H1 (cell line): ENCODE measurements at regions not wholly inside any gene's neighbourhood (a gene's known extent, or its start where the extent isn't known, plus 50 kb on each side); places are given as distances from the start of the nearest gene placed in this dataset.

ENCODE experiments used
- CTCF ChIA-PET: fragments of 300-600 bp; sonication (Branson Sonifier 250); formaldehyde crosslinking; loops from one replicate; lab custom pipeline; 2021; ENCODE audit not compliant: partially characterized antibody; lab: Charles Lee
- POLR2A ChIA-PET: fragments of 300-600 bp; sonication (Branson Sonifier 250); formaldehyde crosslinking; loops from one replicate; lab custom pipeline; 2021; ENCODE audit warnings: inconsistent platforms; ENCODE audit not compliant: partially characterized antibody; lab: Charles Lee
- DNase-seq, 2 experiments: peaks; one replicate each; pipeline versions ENCODE4 v3.0.0 to v3.0.0-alpha.2; 2010 to 2022; ENCODE audit warnings: low spot score in 2 of 2, low read depth in 1 of 2, mixed read lengths in 1 of 2
- FAIRE-seq: peaks from 2 replicates; lab custom pipeline; 2011; peaks lifted over from hg19 to GRCh38; lab: Jason Lieb, UNC
- H2AFZ ChIP-seq: 2 replicates; pipeline ENCODE4 v1.8.1; 2012; ENCODE audit warnings: low read length, inconsistent platforms
- H2AK5ac ChIP-seq: 2 replicates; pipeline ENCODE4 v1.6.1; 2013; ENCODE audit warnings: low read depth, low read length
- H2BK120ac ChIP-seq: replicated peaks from 2 replicates; pipeline ENCODE3; 2013; ENCODE audit warnings: low read depth, low read length, inconsistent platforms
- H2BK12ac ChIP-seq: 2 replicates; pipeline ENCODE4 v1.6.1; 2013; ENCODE audit warnings: low read depth, low read length
- H2BK15ac ChIP-seq: 2 replicates; pipeline ENCODE4 v1.6.1; 2013; ENCODE audit warnings: low read length
- H2BK20ac ChIP-seq: 2 replicates; pipeline ENCODE4 v1.6.1; 2013; ENCODE audit warnings: low read length
- H2BK5ac ChIP-seq: 2 replicates; pipeline ENCODE4 v1.6.1; 2013; ENCODE audit warnings: low read depth, low read length
- H3K14ac ChIP-seq: 2 replicates; pipeline ENCODE4 v1.6.1; 2013; ENCODE audit warnings: inconsistent platforms; ENCODE audit not compliant: insufficient read length
- H3K18ac ChIP-seq: 2 replicates; pipeline ENCODE4 v1.6.1; 2013; ENCODE audit warnings: low read length; ENCODE audit errors: extremely low read depth
- H3K23ac ChIP-seq: 2 replicates; pipeline ENCODE4 v1.6.1; 2013; ENCODE audit warnings: inconsistent platforms; ENCODE audit not compliant: insufficient read length
- H3K23me2 ChIP-seq: 2 replicates; pipeline ENCODE4 v1.6.1; 2013; ENCODE audit warnings: low read depth, low read length
- H3K27ac ChIP-seq: 2 replicates; pipeline ENCODE4 v1.6.1; 2011; ENCODE audit warnings: low read depth, low read length, inconsistent platforms
- H3K27me3 ChIP-seq, 4 experiments: replicated peaks in 1 of 4; 1 replicate in 1 of 4; 2 replicates in 3 of 4; pipeline versions ENCODE4 v1.6.1 to v1.8.1; 2011 to 2013; ENCODE audit warnings: low read length in 3 of 4, mild to moderate bottlenecking in 3 of 4, inconsistent platforms in 2 of 4, mixed read lengths in 2 of 4, moderate library complexity in 1 of 4; ENCODE audit not compliant: control insufficient read depth in 3 of 4, insufficient read depth in 3 of 4; ENCODE audit errors: extremely low read depth in 1 of 4
- H3K36me3 ChIP-seq, 4 experiments: 2 replicates each; pipeline versions ENCODE4 v1.6.1 to v1.8.1; 2011 to 2013; ENCODE audit warnings: mild to moderate bottlenecking in 4 of 4, low read length in 3 of 4, moderate library complexity in 2 of 4, control low read depth in 1 of 4, inconsistent platforms in 1 of 4; ENCODE audit not compliant: insufficient read depth in 4 of 4, control insufficient read depth in 2 of 4
- H3K4ac ChIP-seq: replicated peaks from 2 replicates; pipeline ENCODE3; 2013; ENCODE audit warnings: low read length, low read depth, mixed read lengths, inconsistent platforms; ENCODE audit not compliant: insufficient read length
- H3K4me1 ChIP-seq, 4 experiments: replicated peaks in 1 of 4; 1 replicate in 1 of 4; 2 replicates in 3 of 4; pipeline versions ENCODE4 v1.6.1 to v1.8.1; 2011 to 2013; ENCODE audit warnings: low read length in 3 of 4, inconsistent platforms in 2 of 4, mixed read lengths in 1 of 4; ENCODE audit not compliant: insufficient read depth in 4 of 4, control insufficient read depth in 3 of 4
- H3K4me2 ChIP-seq, 2 experiments: 2 replicates each; pipeline versions ENCODE4 v1.6.1 to v1.8.1; 2011 to 2013; ENCODE audit warnings: low read depth in 2 of 2, low read length in 2 of 2, control low read depth in 1 of 2, inconsistent platforms in 1 of 2, mild to moderate bottlenecking in 1 of 2; ENCODE audit not compliant: insufficient read depth in 1 of 2
- H3K4me3 ChIP-seq, 4 experiments: fragments of 200-600, 300-600 bp in 1 of 4; sonication (generic), shearing (Covaris generic), sonication (Bioruptor Twin) in 1 of 4; 2 replicates each; pipeline versions ENCODE4 v1.5.1 to v1.8.1; 2011 to 2016; ENCODE audit warnings: low read length in 4 of 4, low read depth in 3 of 4, control low read depth in 2 of 4, inconsistent platforms in 2 of 4, mild to moderate bottlenecking in 2 of 4, mixed read lengths in 1 of 4, moderate library complexity in 1 of 4; ENCODE audit not compliant: insufficient read depth in 2 of 4; ENCODE audit errors: extremely low read depth in 1 of 4
- H3K56ac ChIP-seq: replicated peaks from 2 replicates; pipeline ENCODE3; 2013; ENCODE audit warnings: low read depth, mild to moderate bottlenecking, mixed read lengths, low read length, inconsistent platforms; ENCODE audit not compliant: insufficient read length
- H3K79me1 ChIP-seq: 2 replicates; pipeline ENCODE4 v1.6.1; 2013; ENCODE audit warnings: low read depth, low read length, control low read depth
- H3K79me2 ChIP-seq, 2 experiments: 2 replicates each; pipeline versions ENCODE4 v1.6.1 to v1.8.1; 2012 to 2013; ENCODE audit warnings: low read length in 2 of 2, mild to moderate bottlenecking in 2 of 2, inconsistent platforms in 1 of 2; ENCODE audit not compliant: insufficient read depth in 2 of 2, control insufficient read depth in 1 of 2
- H3K9ac ChIP-seq, 4 experiments: replicated peaks in 1 of 4; 1 replicate in 1 of 4; 2 replicates in 3 of 4; pipeline versions ENCODE4 v1.6.1 to v1.8.1; 2011 to 2013; ENCODE audit warnings: low read depth in 3 of 4, low read length in 3 of 4, control low read depth in 2 of 4, mild to moderate bottlenecking in 2 of 4, moderate library complexity in 2 of 4, inconsistent platforms in 1 of 4; ENCODE audit errors: extremely low read depth in 1 of 4
- H3K9me3 ChIP-seq, 2 experiments: 2 replicates each; pipeline versions ENCODE4 v1.6.1 to v1.8.1; 2012 to 2013; ENCODE audit warnings: mild to moderate bottlenecking in 2 of 2, moderate library complexity in 2 of 2, control low read depth in 1 of 2, inconsistent platforms in 1 of 2, low read depth in 1 of 2, low read length in 1 of 2, mixed read lengths in 1 of 2; ENCODE audit not compliant: insufficient read depth in 2 of 2
- H4K20me1 ChIP-seq, 2 experiments: replicated peaks in 1 of 2; 2 replicates each; pipeline versions ENCODE3 to v1.8.1; 2011 to 2013; ENCODE audit warnings: inconsistent platforms in 2 of 2, low read length in 2 of 2, mild to moderate bottlenecking in 1 of 2; ENCODE audit not compliant: insufficient read depth in 2 of 2, control insufficient read depth in 1 of 2
- H4K5ac ChIP-seq: 2 replicates; pipeline ENCODE4 v1.6.1; 2013; ENCODE audit warnings: low read length, low read depth, mixed read lengths, inconsistent platforms; ENCODE audit not compliant: insufficient read length
- H4K8ac ChIP-seq: 2 replicates; pipeline ENCODE4 v1.8.0; 2013; ENCODE audit warnings: mild to moderate bottlenecking, moderate library complexity, low read length, inconsistent platforms; ENCODE audit not compliant: insufficient read depth; ENCODE audit errors: extremely low read depth
- H4K91ac ChIP-seq: replicated peaks from 2 replicates; pipeline ENCODE3; 2013; ENCODE audit warnings: low read length, mixed read lengths, inconsistent platforms; ENCODE audit not compliant: insufficient read length
- POLR2AphosphoS5 ChIP-seq: IDR thresholded peaks from 2 replicates; pipeline ENCODE4 v1.6.1; 2011; ENCODE audit warnings: low read depth, low read length
- WGBS, 2 experiments: shearing (Covaris generic) in 1 of 2; methylation state at CpG; one replicate each; pipeline versions ENCODE4 v1.1.6 to v1.1.7; 2013 to 2015; ENCODE audit warnings: low lambda C conversion rate in 2 of 2, mixed read lengths in 2 of 2, inconsistent platforms in 1 of 2, low coverage in 1 of 2, missing lambda C conversion rate in 1 of 2; ENCODE audit not compliant: insufficient replicate concordance in 2 of 2, insufficient coverage in 1 of 2, insufficient read length in 1 of 2; ENCODE audit errors: extremely low coverage in 1 of 2, missing lambda C conversion rate in 1 of 2; 5-methylcytosine and 5-hydroxymethylcytosine counted together

DNA sequence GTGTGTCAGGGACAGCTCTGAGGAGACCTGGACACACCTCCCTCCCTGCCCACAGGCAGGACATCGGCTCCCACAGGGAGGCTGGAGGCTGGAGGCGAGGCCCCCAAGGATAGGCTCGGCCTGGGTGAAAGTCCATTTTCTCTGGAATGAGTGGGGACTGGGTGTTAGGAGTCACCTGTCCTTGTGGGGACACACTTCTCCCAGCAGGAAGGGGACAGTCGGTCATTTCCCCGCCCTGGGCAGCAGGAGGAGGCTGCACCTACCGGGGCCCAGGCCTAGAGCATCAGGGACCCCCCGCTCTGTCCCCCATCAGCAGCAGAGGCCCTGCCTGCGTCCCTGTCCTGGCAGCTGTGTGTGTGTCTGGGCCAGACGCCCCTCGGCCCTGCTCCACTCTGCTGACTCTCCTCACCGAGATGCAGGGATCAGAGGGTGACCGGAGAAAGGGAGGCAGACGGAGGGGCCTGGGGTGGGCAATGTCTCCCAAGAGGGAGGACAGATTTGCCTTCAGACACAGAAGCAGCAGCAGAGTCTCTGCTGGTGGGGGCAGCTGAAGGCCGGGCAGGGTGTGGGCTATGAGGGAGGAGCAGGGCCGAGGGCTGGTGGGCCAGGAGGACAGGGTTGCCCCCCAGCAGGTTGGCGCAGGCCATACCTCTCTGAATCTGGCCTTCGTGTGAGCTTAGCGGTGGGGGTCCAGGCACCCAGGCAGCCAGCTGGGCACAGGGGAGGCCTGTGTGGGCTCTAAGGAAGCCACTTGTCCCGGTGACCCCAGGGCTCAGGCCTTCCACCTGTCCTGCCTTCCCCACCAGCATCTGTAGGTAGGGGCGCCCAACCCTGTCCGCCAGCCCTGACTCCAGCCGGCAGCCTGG lies 125.7 kb upstream of the NKX1-1 start:
- DNase-seq: no peak
- H2BK15ac ChIP-seq: no peak overlapping the region
- no peak overlapping the region for H3K14ac ChIP-seq
- H4K8ac ChIP-seq: no peak overlapping the region
- H3K79me1 ChIP-seq: no peaks in the 10 kb centered on the region
- POLR2A ChIA-PET: no interaction called here
- no peaks in the 10 kb centered on the region for H3K4me1 ChIP-seq
- no peak for TF ChIP-seq POLR2AphosphoS5
- H3K27ac ChIP-seq: no peak overlapping the region
- H3K4me3 ChIP-seq: no peak overlapping the region
- peaks cover 3% of the 10 kb centered on the region; the same call in 1 of the 2 replicates for H3K23me2 ChIP-seq
- H2BK20ac ChIP-seq: no peak overlapping the region
- no peaks in the 10 kb centered on the region for H3K36me3 ChIP-seq
- WGBS, 2 experiments: 77% methylated on average over 16 of the region's 22 CpGs; no CpG with 5 or more reads in 1 of the 2 experiments
- H2AK5ac ChIP-seq: no peak overlapping the region
- no peak for FAIRE-seq
- no peak overlapping the region for H2BK120ac ChIP-seq
- CTCF ChIA-PET: interaction anchor here (0.8 to 5.9 kb wide), 4 partner anchors 18 to 99 kb away, joined by 3 to 49 read pairs (median 4); no protein-coding TSS in a partner anchor
- H2BK12ac ChIP-seq: no peak overlapping the region
- H3K27me3 ChIP-seq: no peaks in the 10 kb centered on the region
- no peak overlapping the region for H4K91ac ChIP-seq
- H2AFZ ChIP-seq: no peak overlapping the region
- H2BK5ac ChIP-seq: no peak overlapping the region
- H3K56ac ChIP-seq: no peak overlapping the region
- no peak overlapping the region for H3K4me2 ChIP-seq
- H3K79me2 ChIP-seq: no peaks in the 10 kb centered on the region
- H3K4ac ChIP-seq: no peak overlapping the region
- no peak overlapping the region for H3K9ac ChIP-seq
- H3K18ac ChIP-seq: no peak overlapping the region
- H4K20me1 ChIP-seq: peaks cover 0 to 5% of the 10 kb centered on the region in 2 experiments
- H4K5ac ChIP-seq: no peak overlapping the region
- H3K9me3 ChIP-seq: no peaks in the 10 kb centered on the region
- no peak overlapping the region for H3K23ac ChIP-seq
